ENCODE measurements at regions not wholly inside any gene's neighbourhood (a gene's known extent, or its start where the extent isn't known, plus 50 kb on each side); places are given as distances from the start of the nearest gene placed in this dataset.

GRCh38 chr5:36536616-36537005 is 69.8 kb upstream of the SLC1A3 start:
- TF ChIP-seq CTCF (optimal IDR thresholded peaks at IDR 0.05 in 1 of 3, IDR thresholded peaks at IDR 0.05 in 1 of 3, conservative IDR thresholded peaks at IDR 0.05 in 1 of 3; ENCODE audit: extremely low read depth in 1 of 3, insufficient read depth in 2 of 3, low read length in 3 of 3) (no peak), EZH2 (IDR thresholded peaks at IDR 0.05; ENCODE audit: low read length) (no peak)

Measured in keratinocyte (primary cell).